CD4-positive, alpha-beta T cell treated with Interleukin-12 subunit alpha and Interleukin-12 subunit beta, for 1 hour (primary cell): ENCODE measurements at regions not wholly inside any gene's neighbourhood (a gene's known extent, or its start where the extent isn't known, plus 50 kb on each side); places are given as distances from the start of the nearest gene placed in this dataset.

Experiments used
- DNase-seq: peaks from one replicate; pipeline ENCODE4 v3.0.0-alpha.2; 2020

- DNase-seq: no peak
Measured at GRCh38 chrX:40156470-40157227, 58.9 kb upstream of the BCOR start.

GRCh38 chrX:40155589-40156469 is 58.1 kb upstream of the BCOR start:
- DNase-seq: no peak

GRCh38 chrX:40154853-40155588 is 57.3 kb upstream of the BCOR start:
- no peak for DNase-seq

GRCh38 chrX:40154250-40154852 is 56.6 kb upstream of the BCOR start:
- no peak for DNase-seq

GRCh38 chrX:40153345-40154249 is 55.8 kb upstream of the BCOR start:
- peak; percentile 62 for DNase-seq

- DNase-seq: no peak
Measured at GRCh38 chrX:40152741-40153344, 55.1 kb upstream of the BCOR start.

- DNase-seq: no peak
Measured at GRCh38 chrX:40152173-40152711, 54.5 kb upstream of the BCOR start.

GRCh38 chrX:40151211-40152172 is 53.7 kb upstream of the BCOR start:
- DNase-seq: no peak

GRCh38 chrX:40150503-40150902 is 52.7 kb upstream of the BCOR start:
- DNase-seq: no peak

GRCh38 chrX:40149286-40150175 is 51.8 kb upstream of the BCOR start:
- no peak for DNase-seq

- no peak for DNase-seq
Measured at GRCh38 chrX:40148385-40149285, 50.9 kb upstream of the BCOR start.

GRCh38 chrX:40147971-40148370 is 50.2 kb upstream of the BCOR start:
- no peak for DNase-seq
